ENCODE measurements at regions not wholly inside any gene's neighbourhood (a gene's known extent, or its start where the extent isn't known, plus 50 kb on each side); places are given as distances from the start of the nearest gene placed in this dataset.

DNA sequence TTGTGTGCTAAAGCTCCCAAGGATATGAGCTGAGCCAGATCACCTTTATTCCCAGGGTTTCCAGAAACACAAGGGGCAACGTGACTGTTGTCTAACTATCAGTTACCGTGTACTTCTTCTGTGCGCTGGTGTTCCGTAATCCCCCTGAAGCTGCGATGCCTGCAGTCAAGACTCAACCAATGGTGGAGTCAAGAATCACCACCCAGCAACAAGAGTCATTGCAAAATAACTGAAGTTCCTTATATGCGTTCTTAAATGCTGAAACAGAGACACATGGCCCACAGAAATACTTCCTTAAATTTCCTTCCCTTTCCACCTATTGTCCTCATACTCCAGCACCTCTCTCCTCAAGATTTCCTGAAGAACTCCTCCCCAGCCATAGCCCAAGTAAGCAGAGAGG, 200.2 kb downstream of the KATNAL1 start (continued):
- TF ChIP-seq HDAC2 (IDR thresholded peaks at IDR 0.05) = no peak

DNA sequence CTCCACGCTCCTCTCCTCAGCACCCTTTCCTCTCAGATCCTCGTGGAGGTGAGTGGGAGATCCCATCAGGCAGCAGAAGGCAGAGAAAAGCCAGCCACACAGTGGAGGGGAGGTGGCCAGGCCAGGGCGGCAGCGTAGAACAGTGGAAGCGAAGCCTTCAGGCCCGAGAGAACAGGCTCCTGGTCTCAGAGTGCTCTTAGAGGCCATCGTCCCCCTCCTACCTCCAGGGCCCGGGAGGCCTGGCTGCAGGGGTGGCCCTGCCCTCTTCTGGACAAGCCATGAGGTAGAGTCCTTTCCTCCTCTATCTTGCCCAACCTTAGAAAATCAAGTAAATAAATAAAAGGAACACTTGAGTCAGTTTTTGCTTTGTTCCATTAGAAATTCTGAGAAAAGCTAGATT, 202.0 kb downstream of the KATNAL1 start:
- Histone ChIP-seq H3K4me2 (no peak overlapping the region), H3K9me3 (no peaks in the 10 kb centered on the region), H3K4me3 (no peak overlapping the region), H3K4me1 (no peaks in the 10 kb centered on the region), H3K27ac (no peak overlapping the region)
- DNase-seq (ENCODE audit: low read depth in 1 of 2, low spot score in 1 of 2) (no peak), FAIRE-seq (no peak), ATAC-seq (peak; percentile 43 to 53; a peak in 1 of 6 replicates)
- 72% methylated on average over 8 of the region's 8 CpGs for WGBS (ENCODE audit: missing lambda C conversion rate)
- no peak for TF ChIP-seq RCOR1 (IDR thresholded peaks at IDR 0.05; ENCODE audit: low read depth, low read length)
- no peak for TF ChIP-seq EHMT2 (IDR thresholded peaks at IDR 0.05; ENCODE audit: low read depth)
- no peak for TF ChIP-seq ZFP36 (IDR thresholded peaks at IDR 0.05; ENCODE audit: borderline replicate concordance, partially characterized antibody)
- TF ChIP-seq, protein P1, sequence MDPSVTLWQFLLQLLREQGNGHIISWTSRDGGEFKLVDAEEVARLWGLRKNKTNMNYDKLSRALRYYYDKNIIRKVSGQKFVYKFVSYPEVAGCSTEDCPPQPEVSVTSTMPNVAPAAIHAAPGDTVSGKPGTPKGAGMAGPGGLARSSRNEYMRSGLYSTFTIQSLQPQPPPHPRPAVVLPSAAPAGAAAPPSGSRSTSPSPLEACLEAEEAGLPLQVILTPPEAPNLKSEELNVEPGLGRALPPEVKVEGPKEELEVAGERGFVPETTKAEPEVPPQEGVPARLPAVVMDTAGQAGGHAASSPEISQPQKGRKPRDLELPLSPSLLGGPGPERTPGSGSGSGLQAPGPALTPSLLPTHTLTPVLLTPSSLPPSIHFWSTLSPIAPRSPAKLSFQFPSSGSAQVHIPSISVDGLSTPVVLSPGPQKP (IDR thresholded peaks at IDR 0.05; ENCODE audit: low read depth, low read length) = no peak
- TF ChIP-seq, protein P2, sequence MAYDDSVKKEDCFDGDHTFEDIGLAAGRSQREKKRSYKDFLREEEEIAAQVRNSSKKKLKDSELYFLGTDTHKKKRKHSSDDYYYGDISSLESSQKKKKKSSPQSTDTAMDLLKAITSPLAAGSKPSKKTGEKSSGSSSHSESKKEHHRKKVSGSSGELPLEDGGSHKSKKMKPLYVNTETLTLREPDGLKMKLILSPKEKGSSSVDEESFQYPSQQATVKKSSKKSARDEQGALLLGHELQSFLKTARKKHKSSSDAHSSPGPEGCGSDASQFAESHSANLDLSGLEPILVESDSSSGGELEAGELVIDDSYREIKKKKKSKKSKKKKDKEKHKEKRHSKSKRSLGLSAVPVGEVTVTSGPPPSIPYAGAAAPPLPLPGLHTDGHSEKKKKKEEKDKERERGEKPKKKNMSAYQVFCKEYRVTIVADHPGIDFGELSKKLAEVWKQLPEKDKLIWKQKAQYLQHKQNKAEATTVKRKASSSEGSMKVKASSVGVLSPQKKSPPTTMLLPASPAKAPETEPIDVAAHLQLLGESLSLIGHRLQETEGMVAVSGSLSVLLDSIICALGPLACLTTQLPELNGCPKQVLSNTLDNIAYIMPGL (CRISPR knock-in tag; IDR thresholded peaks at IDR 0.05; ENCODE audit: borderline replicate concordance) = no peak
- TF ChIP-seq ZNF302 (CRISPR knock-in tag; IDR thresholded peaks at IDR 0.05) = no peak
- TF ChIP-seq, protein P3, sequence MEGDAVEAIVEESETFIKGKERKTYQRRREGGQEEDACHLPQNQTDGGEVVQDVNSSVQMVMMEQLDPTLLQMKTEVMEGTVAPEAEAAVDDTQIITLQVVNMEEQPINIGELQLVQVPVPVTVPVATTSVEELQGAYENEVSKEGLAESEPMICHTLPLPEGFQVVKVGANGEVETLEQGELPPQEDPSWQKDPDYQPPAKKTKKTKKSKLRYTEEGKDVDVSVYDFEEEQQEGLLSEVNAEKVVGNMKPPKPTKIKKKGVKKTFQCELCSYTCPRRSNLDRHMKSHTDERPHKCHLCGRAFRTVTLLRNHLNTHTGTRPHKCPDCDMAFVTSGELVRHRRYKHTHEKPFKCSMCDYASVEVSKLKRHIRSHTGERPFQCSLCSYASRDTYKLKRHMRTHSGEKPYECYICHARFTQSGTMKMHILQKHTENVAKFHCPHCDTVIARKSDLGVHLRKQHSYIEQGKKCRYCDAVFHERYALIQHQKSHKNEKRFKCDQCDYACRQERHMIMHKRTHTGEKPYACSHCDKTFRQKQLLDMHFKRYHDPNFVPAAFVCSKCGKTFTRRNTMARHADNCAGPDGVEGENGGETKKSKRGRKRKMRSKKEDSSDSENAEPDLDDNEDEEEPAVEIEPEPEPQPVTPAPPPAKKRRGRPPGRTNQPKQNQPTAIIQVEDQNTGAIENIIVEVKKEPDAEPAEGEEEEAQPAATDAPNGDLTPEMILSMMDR (IDR thresholded peaks at IDR 0.05) = no peak
- TF ChIP-seq, protein P4, sequence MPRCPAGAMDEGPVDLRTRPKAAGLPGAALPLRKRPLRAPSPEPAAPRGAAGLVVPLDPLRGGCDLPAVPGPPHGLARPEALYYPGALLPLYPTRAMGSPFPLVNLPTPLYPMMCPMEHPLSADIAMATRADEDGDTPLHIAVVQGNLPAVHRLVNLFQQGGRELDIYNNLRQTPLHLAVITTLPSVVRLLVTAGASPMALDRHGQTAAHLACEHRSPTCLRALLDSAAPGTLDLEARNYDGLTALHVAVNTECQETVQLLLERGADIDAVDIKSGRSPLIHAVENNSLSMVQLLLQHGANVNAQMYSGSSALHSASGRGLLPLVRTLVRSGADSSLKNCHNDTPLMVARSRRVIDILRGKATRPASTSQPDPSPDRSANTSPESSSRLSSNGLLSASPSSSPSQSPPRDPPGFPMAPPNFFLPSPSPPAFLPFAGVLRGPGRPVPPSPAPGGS (IDR thresholded peaks at IDR 0.05) = no peak
- TF ChIP-seq HOXA7 (CRISPR knock-in tag; IDR thresholded peaks at IDR 0.05) = no peak
- no peak for TF ChIP-seq POLR2A (IDR thresholded peaks at IDR 0.05; ENCODE audit: low read length)
- no peak for TF ChIP-seq TP53 (CRISPR knock-in tag; IDR thresholded peaks at IDR 0.05)
- TF ChIP-seq CHD2 (IDR thresholded peaks at IDR 0.05; ENCODE audit: low read length, partially characterized antibody) = no peak
- TF ChIP-seq ZSCAN20 (CRISPR knock-in tag; IDR thresholded peaks at IDR 0.05) = no peak
- TF ChIP-seq ZC3H11A (IDR thresholded peaks at IDR 0.05) = no peak
- TF ChIP-seq FOXS1 (CRISPR knock-in tag; IDR thresholded peaks at IDR 0.05) = no peak
- no peak for TF ChIP-seq CBX8 (IDR thresholded peaks at IDR 0.05)
- no peak for TF ChIP-seq MAZ (IDR thresholded peaks at IDR 0.05; ENCODE audit: borderline replicate concordance, low read depth, low read length)
- TF ChIP-seq HOXB13 (CRISPR knock-in tag; IDR thresholded peaks at IDR 0.05; ENCODE audit: low read depth) = no peak
- TF ChIP-seq JUN (IDR thresholded peaks at IDR 0.05) = no peak
- CTCF ChIA-PET = interaction anchor here (0.7 to 2.3 kb wide), 3 partner anchors 8 to 334 kb away, joined by 3 to 9 read pairs (median 4); no protein-coding TSS in a partner anchor
- POLR2A ChIA-PET = no interaction called here

All from A549 (cell line).